ENCODE measurements at regions not wholly inside any gene's neighbourhood (a gene's known extent, or its start where the extent isn't known, plus 50 kb on each side); places are given as distances from the start of the nearest gene placed in this dataset.
"Not testable (repeated sequence)": the region's sequence is repeated elsewhere in the genome, so short reads cannot be mapped to it uniquely, and the experiment has no call there.

- in situ Hi-C loops (cut with HindIII; ENCODE audit: low sequenced_read_pairs) = no loop called here
- DNase-seq (ENCODE audit: low read depth, low spot score) = peak; percentile 77
- no peak overlapping the region for H3K4me3 ChIP-seq (ENCODE audit: low read depth, low read length)
- TF ChIP-seq, protein P1, sequence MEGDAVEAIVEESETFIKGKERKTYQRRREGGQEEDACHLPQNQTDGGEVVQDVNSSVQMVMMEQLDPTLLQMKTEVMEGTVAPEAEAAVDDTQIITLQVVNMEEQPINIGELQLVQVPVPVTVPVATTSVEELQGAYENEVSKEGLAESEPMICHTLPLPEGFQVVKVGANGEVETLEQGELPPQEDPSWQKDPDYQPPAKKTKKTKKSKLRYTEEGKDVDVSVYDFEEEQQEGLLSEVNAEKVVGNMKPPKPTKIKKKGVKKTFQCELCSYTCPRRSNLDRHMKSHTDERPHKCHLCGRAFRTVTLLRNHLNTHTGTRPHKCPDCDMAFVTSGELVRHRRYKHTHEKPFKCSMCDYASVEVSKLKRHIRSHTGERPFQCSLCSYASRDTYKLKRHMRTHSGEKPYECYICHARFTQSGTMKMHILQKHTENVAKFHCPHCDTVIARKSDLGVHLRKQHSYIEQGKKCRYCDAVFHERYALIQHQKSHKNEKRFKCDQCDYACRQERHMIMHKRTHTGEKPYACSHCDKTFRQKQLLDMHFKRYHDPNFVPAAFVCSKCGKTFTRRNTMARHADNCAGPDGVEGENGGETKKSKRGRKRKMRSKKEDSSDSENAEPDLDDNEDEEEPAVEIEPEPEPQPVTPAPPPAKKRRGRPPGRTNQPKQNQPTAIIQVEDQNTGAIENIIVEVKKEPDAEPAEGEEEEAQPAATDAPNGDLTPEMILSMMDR (IDR thresholded peaks at IDR 0.05; ENCODE audit: low read depth, low read length) = peak; percentile 79
Measured at GRCh38 chr10:28991333-28992270, 297.3 kb upstream of the LYZL1 start.

GRCh38 chr10:28993056-28993455 is 295.8 kb upstream of the LYZL1 start:
- TF ChIP-seq, protein P1 (IDR thresholded peaks at IDR 0.05; ENCODE audit: low read depth, low read length) = no peak
- in situ Hi-C loops (cut with HindIII; ENCODE audit: low sequenced_read_pairs) = no loop called here
- no peak for DNase-seq (ENCODE audit: low read depth, low spot score)
- no peak overlapping the region for H3K4me3 ChIP-seq (ENCODE audit: low read depth, low read length)

GRCh38 chr10:28993861-28994260 is 295.0 kb upstream of the LYZL1 start:
- TF ChIP-seq, protein P1 (IDR thresholded peaks at IDR 0.05; ENCODE audit: low read depth, low read length) = no peak

DNA sequence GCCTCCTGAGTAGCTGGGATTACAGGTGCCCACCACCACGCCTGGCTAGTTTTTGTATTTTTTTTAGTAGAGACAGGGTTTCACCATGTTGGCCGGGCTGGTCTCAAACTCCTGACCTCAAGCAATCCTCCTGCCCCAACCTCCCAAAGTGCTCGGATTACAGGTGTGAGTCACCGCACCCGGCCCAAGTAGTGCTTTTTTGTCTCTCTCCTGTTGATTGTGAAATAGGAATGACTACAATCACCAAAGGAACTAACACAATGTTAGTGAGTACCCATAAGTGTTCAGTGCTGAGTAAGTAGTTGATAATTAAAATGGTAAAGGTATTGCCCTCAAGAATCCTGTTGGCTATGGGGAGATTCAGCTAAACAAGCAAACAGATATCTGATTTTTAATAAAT is 294.1 kb upstream of the LYZL1 start:
- H3K4me3 ChIP-seq (ENCODE audit: low read depth, low read length); in situ Hi-C loops (cut with HindIII; ENCODE audit: low sequenced_read_pairs); DNase-seq (ENCODE audit: low read depth, low spot score): not testable (repeated sequence)

More at GRCh38 chr10:28993861-28994260, 295.0 kb upstream of the LYZL1 start:
- in situ Hi-C loops (cut with HindIII; ENCODE audit: low sequenced_read_pairs) = no loop called here
- H3K4me3 ChIP-seq (ENCODE audit: low read depth, low read length) = no peak overlapping the region
- DNase-seq (ENCODE audit: low read depth, low spot score) = no peak

- in situ Hi-C loops (cut with HindIII; ENCODE audit: low sequenced_read_pairs) = no loop called here
- DNase-seq (ENCODE audit: low read depth, low spot score) = no peak
- H3K4me3 ChIP-seq (ENCODE audit: low read depth, low read length) = no peak overlapping the region
- TF ChIP-seq, protein P1 (IDR thresholded peaks at IDR 0.05; ENCODE audit: low read depth, low read length) = no peak
Measured at GRCh38 chr10:28995497-28995896, 293.4 kb upstream of the LYZL1 start.

DNA sequence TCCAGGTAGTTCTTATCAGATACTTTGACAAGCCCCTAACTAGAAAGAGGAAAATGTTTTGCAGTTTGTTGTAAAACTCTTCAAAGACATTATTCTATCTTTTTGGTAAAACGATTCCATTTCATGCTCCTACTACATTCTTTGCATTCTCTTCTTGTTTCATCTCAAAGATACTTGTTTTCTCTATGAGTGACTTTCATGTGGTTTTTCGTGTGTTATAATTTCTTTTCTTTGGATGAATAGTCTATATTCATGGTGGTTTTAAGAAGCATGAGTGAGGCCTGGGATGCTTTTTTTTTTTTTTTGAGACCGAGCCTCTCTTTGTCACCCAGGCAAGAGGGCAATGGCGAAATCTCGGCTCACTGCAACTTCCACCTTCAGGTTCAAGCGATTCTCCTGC is 292.5 kb upstream of the LYZL1 start:
- no peak overlapping the region for H3K4me3 ChIP-seq (ENCODE audit: low read depth, low read length)
- TF ChIP-seq, protein P1 (IDR thresholded peaks at IDR 0.05; ENCODE audit: low read depth, low read length) = no peak
- in situ Hi-C loops (cut with HindIII; ENCODE audit: low sequenced_read_pairs) = no loop called here
- DNase-seq (ENCODE audit: low read depth, low spot score) = no peak

DNA sequence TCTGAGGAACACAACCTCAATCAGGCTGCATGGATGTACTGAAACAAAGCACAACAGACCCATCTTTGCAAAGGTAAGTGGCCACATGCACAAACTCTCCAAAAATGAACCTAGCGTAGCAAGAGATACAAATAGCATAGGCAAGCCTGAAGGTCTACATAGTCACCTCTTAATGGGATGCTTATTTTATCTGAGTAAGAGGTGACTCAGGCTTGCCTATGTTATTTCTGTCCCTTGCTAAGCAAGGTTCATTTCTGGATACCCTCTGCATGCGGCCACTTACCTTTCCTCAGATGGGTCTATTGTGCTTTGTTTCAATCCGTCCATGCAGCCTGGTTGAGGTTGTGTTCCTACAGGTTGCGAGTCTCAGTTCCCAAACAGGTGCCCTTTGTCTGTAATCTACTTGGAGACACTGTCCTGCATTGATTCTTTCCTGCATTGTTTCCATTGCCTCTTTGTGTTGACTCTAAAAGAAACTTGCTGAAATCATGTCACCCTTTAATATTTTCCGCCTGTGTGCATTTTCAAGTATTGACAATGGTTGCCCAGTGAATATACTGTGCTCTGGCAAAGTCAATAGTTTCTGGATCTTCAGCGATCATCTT is 291.8 kb upstream of the LYZL1 start:
- TF ChIP-seq, protein P1 (IDR thresholded peaks at IDR 0.05; ENCODE audit: low read depth, low read length) = no peak
- no peak for DNase-seq (ENCODE audit: low read depth, low spot score)
- in situ Hi-C loops (cut with HindIII; ENCODE audit: low sequenced_read_pairs) = no loop called here
- no peak overlapping the region for H3K4me3 ChIP-seq (ENCODE audit: low read depth, low read length)
